Endothelial cell of umbilical vein (primary cell): ENCODE measurements at regions not wholly inside any gene's neighbourhood (a gene's known extent, or its start where the extent isn't known, plus 50 kb on each side); places are given as distances from the start of the nearest gene placed in this dataset.

Source experiments
- BruUV-seq: library from RNA; stranded (reverse); fragments of 400-500 nt; replicated peaks from 2 replicates; lab custom pipeline; 2021; lab: Mats Ljungman, UMichigan
- CTCF ChIA-PET: fragments of 300-600, 350-600 bp; sonication (Branson Sonifier 250); formaldehyde crosslinking; loops from one replicate; lab custom pipeline; 2021; ENCODE audit warnings: antibody characterized with exemption, inconsistent platforms; lab: Charles Lee
- POLR2A ChIA-PET: fragments of 300-600, 350-600 bp; sonication (Branson Sonifier 250); formaldehyde crosslinking; loops from one replicate; lab custom pipeline; 2021; ENCODE audit warnings: antibody characterized with exemption, inconsistent platforms; lab: Charles Lee
- DNase-seq: peaks from one replicate; pipeline ENCODE4 v3.0.0-alpha.2; 2011; ENCODE audit warnings: low read depth, low spot score
- FAIRE-seq: peaks from 2 replicates; lab custom pipeline; 2011; peaks lifted over from hg19 to GRCh38; lab: Jason Lieb, UNC
- H2AFZ ChIP-seq: 2 replicates; pipeline ENCODE4 v1.6.0; 2012; ENCODE audit warnings: low read depth, low read length, control low read depth, inconsistent platforms
- H3K27ac ChIP-seq: 2 replicates; pipeline ENCODE4 v1.5.1; 2011; ENCODE audit warnings: low read depth, mild to moderate bottlenecking, control low read depth, low read length, moderate library complexity; ENCODE audit not compliant: insufficient read depth
- H3K27me3 ChIP-seq, 2 experiments: 2 replicates each; pipeline versions ENCODE4 v1.6.0 to v1.6.1; 2011; ENCODE audit warnings: low read length in 2 of 2, mixed read lengths in 1 of 2; ENCODE audit not compliant: control insufficient read depth in 2 of 2, insufficient read depth in 2 of 2
- H3K36me3 ChIP-seq, 2 experiments: 2 replicates in 1 of 2; 3 replicates in 1 of 2; pipeline ENCODE4 v1.5.1; 2011; ENCODE audit warnings: low read length in 2 of 2, mild to moderate bottlenecking in 1 of 2, moderate library complexity in 1 of 2; ENCODE audit not compliant: control insufficient read depth in 2 of 2, insufficient read depth in 2 of 2; ENCODE audit errors: extremely low read depth in 1 of 2
- H3K4me1 ChIP-seq: 3 replicates; pipeline ENCODE4 v1.5.1; 2011; ENCODE audit warnings: mild to moderate bottlenecking, low read length; ENCODE audit not compliant: control insufficient read depth, insufficient read depth; ENCODE audit errors: extremely low read depth
- H3K4me2 ChIP-seq: 2 replicates; pipeline ENCODE4 v1.6.1; 2011; ENCODE audit warnings: low read length, control low read depth, mixed read lengths; ENCODE audit not compliant: insufficient read depth
- H3K4me3 ChIP-seq, 3 experiments: fragments of 200-600 bp in 1 of 3; sonication (generic), shearing (Covaris generic) in 1 of 3; replicated peaks in 1 of 3; 2 replicates each; pipeline ENCODE4 v1.5.1; 2011 to 2016; ENCODE audit warnings: control low read depth in 3 of 3, low read length in 3 of 3, mild to moderate bottlenecking in 2 of 3, inconsistent platforms in 1 of 3, low read depth in 1 of 3, moderate library complexity in 1 of 3; ENCODE audit not compliant: insufficient read depth in 1 of 3
- H3K79me2 ChIP-seq: 2 replicates; pipeline ENCODE4 v1.6.0; 2012; ENCODE audit warnings: low read length, inconsistent platforms; ENCODE audit not compliant: control insufficient read depth, insufficient read depth
- H3K9ac ChIP-seq: replicated peaks from 2 replicates; pipeline ENCODE3; 2011; ENCODE audit warnings: low read length, control low read depth; ENCODE audit not compliant: insufficient read depth; ENCODE audit errors: extremely low read depth
- H3K9me1 ChIP-seq: replicated peaks from 3 replicates; pipeline ENCODE4 v1.6.0; 2011; ENCODE audit warnings: mild to moderate bottlenecking, low read length; ENCODE audit not compliant: control insufficient read depth, insufficient read depth; ENCODE audit errors: extremely low read depth
- H3K9me3 ChIP-seq: replicated peaks from 2 replicates; pipeline ENCODE4 v1.5.1; 2012; ENCODE audit warnings: low read length, inconsistent platforms; ENCODE audit not compliant: control insufficient read depth, insufficient read depth
- H4K20me1 ChIP-seq: replicated peaks from 2 replicates; pipeline ENCODE3; 2011; ENCODE audit warnings: mild to moderate bottlenecking, low read length; ENCODE audit not compliant: control insufficient read depth, insufficient read depth; ENCODE audit errors: extremely low read depth
- FOS ChIP-seq: IDR thresholded peaks from 2 replicates; pipeline ENCODE4 v1.6.1; 2011; ENCODE audit warnings: mild to moderate bottlenecking, low read length, moderate library complexity, borderline replicate concordance; ENCODE audit not compliant: insufficient read depth
- MAX ChIP-seq: IDR thresholded peaks from 2 replicates; pipeline ENCODE4 v1.6.1; 2011; ENCODE audit not compliant: insufficient read depth, insufficient read length
- dilution Hi-C: fragments of 300-500 bp; cut with MboI; formaldehyde crosslinking; loops from one replicate; pipeline ENCODE4 v1.15.0; 2019; ENCODE audit warnings: low sequenced_read_pairs; ENCODE audit not compliant: extremely low pct_ligation_motif_present
- intact Hi-C: fragments of 100-400 bp; cut with micrococcal nuclease; formaldehyde crosslinking; loops from one replicate; pipeline ENCODE4 v1.10.0; 2022

- TF ChIP-seq MAX (no peak), FOS (no peak)
- Histone ChIP-seq H3K27ac (no peak overlapping the region), H3K9me3 (peaks cover 5% of the 10 kb centered on the region), H3K4me3 (no peak overlapping the region), H2AFZ (no peak overlapping the region), H3K27me3 (no peaks in the 10 kb centered on the region), H3K4me2 (no peak overlapping the region), H3K36me3 (no peaks in the 10 kb centered on the region), H3K9me1 (no peaks in the 10 kb centered on the region), H3K79me2 (no peaks in the 10 kb centered on the region), H3K9ac (no peak overlapping the region), H3K4me1 (no peaks in the 10 kb centered on the region), H4K20me1 (no peaks in the 10 kb centered on the region)
- ChIA-PET POLR2A (no interaction called here), CTCF (no interaction called here)
- no peak for DNase-seq
- FAIRE-seq = no peak
- intact Hi-C loops (no loop called here), dilution Hi-C loops (no loop called here)
- no TSS peak for BruUV-seq
Observed at GRCh38 chr2:147231081-147231480, 613.7 kb upstream of the ACVR2A start.

- Histone ChIP-seq H2AFZ (no peak overlapping the region), H3K9me3 (peaks cover 5% of the 10 kb centered on the region), H3K4me3 (no peak overlapping the region), H3K27ac (no peak overlapping the region), H3K36me3 (no peaks in the 10 kb centered on the region), H4K20me1 (no peaks in the 10 kb centered on the region), H3K79me2 (no peaks in the 10 kb centered on the region), H3K27me3 (no peaks in the 10 kb centered on the region), H3K9me1 (no peaks in the 10 kb centered on the region), H3K4me2 (no peak overlapping the region), H3K4me1 (no peaks in the 10 kb centered on the region), H3K9ac (no peak overlapping the region)
- TF ChIP-seq FOS = no peak
- ChIA-PET CTCF (no interaction called here), POLR2A (no interaction called here)
- no peak for FAIRE-seq
- no TSS peak for BruUV-seq
- dilution Hi-C loops (no loop called here), intact Hi-C loops (no loop called here)
- no peak for DNase-seq
Observed at GRCh38 chr2:147227313-147227712, 617.5 kb upstream of the ACVR2A start.
